H9 (cell line): ENCODE measurements at regions not wholly inside any gene's neighbourhood (a gene's known extent, or its start where the extent isn't known, plus 50 kb on each side); places are given as distances from the start of the nearest gene placed in this dataset.

Experiments
- DNase-seq: peaks from one replicate; pipeline ENCODE4 v3.0.0-alpha.2; 2017
- H2AFZ ChIP-seq: one replicate; pipeline ENCODE4 v1.6.1; 2013; ENCODE audit warnings: mild to moderate bottlenecking, low read length, control low read depth, moderate library complexity
- H2AK5ac ChIP-seq: 2 replicates; pipeline ENCODE4 v1.6.1; 2013; ENCODE audit warnings: low read length, control low read depth, mixed read lengths; ENCODE audit not compliant: insufficient read length
- H2BK120ac ChIP-seq: one replicate; pipeline ENCODE4 v1.6.1; 2013; ENCODE audit warnings: low read depth, mild to moderate bottlenecking, low read length, control low read depth, inconsistent platforms; ENCODE audit not compliant: poor library complexity, severe bottlenecking
- H2BK12ac ChIP-seq: 2 replicates; pipeline ENCODE4 v1.6.1; 2013; ENCODE audit warnings: low read length, control low read depth, mixed read lengths, low read depth; ENCODE audit not compliant: insufficient read length
- H2BK15ac ChIP-seq: 2 replicates; pipeline ENCODE4 v1.6.1; 2013; ENCODE audit warnings: low read depth, low read length, control low read depth
- H2BK20ac ChIP-seq: one replicate; pipeline ENCODE4 v1.6.1; 2013; ENCODE audit warnings: low read depth, mild to moderate bottlenecking, low read length, control low read depth, inconsistent platforms; ENCODE audit not compliant: poor library complexity, severe bottlenecking
- H2BK5ac ChIP-seq: 2 replicates; pipeline ENCODE4 v1.6.1; 2013; ENCODE audit warnings: low read length, control low read depth, mixed read lengths; ENCODE audit not compliant: insufficient read length
- H3K14ac ChIP-seq: 2 replicates; pipeline ENCODE4 v1.6.1; 2013; ENCODE audit warnings: low read length, control low read depth; ENCODE audit not compliant: insufficient read depth
- H3K18ac ChIP-seq: 2 replicates; pipeline ENCODE4 v1.6.1; 2013; ENCODE audit warnings: low read depth, mild to moderate bottlenecking, mixed read lengths, low read length, control low read depth; ENCODE audit not compliant: insufficient read length
- H3K23ac ChIP-seq: 2 replicates; pipeline ENCODE4 v1.6.1; 2013; ENCODE audit warnings: low read length, control low read depth, mixed read lengths, low read depth; ENCODE audit not compliant: insufficient read length
- H3K23me2 ChIP-seq: 2 replicates; pipeline ENCODE4 v1.6.1; 2013; ENCODE audit warnings: low read depth, mild to moderate bottlenecking, mixed read lengths, low read length, control low read depth; ENCODE audit not compliant: insufficient read length, poor library complexity, severe bottlenecking
- H3K27ac ChIP-seq: 2 replicates; pipeline ENCODE4 v1.5.1; 2013; ENCODE audit warnings: low read length, control low read depth, mixed read lengths, low read depth; ENCODE audit not compliant: insufficient read length
- H3K27me3 ChIP-seq: 2 replicates; pipeline ENCODE4 v1.6.1; 2013; ENCODE audit warnings: low read length, control low read depth, inconsistent platforms; ENCODE audit not compliant: insufficient read depth
- H3K4ac ChIP-seq: 2 replicates; pipeline ENCODE4 v1.6.1; 2013; ENCODE audit warnings: low read depth, mild to moderate bottlenecking, control low read depth, inconsistent platforms, low read length, moderate library complexity
- H3K4me1 ChIP-seq: 2 replicates; pipeline ENCODE4 v1.6.1; 2013; ENCODE audit warnings: low read length, control low read depth, inconsistent platforms; ENCODE audit not compliant: insufficient read depth
- H3K4me2 ChIP-seq: 2 replicates; pipeline ENCODE4 v1.6.1; 2013; ENCODE audit warnings: low read length, control low read depth, mixed read lengths; ENCODE audit not compliant: insufficient read length, insufficient read depth
- H3K56ac ChIP-seq: 2 replicates; pipeline ENCODE4 v1.6.1; 2013; ENCODE audit warnings: low read depth, mild to moderate bottlenecking, mixed read lengths, low read length, control low read depth; ENCODE audit not compliant: insufficient read length
- H3K79me1 ChIP-seq: 2 replicates; pipeline ENCODE4 v1.6.1; 2013; ENCODE audit warnings: low read depth, mild to moderate bottlenecking, moderate library complexity, low read length, control low read depth, inconsistent platforms; ENCODE audit not compliant: insufficient read depth, poor library complexity, severe bottlenecking
- H3K79me2 ChIP-seq: 2 replicates; pipeline ENCODE4 v1.6.1; 2013; ENCODE audit warnings: low read length, control low read depth, inconsistent platforms; ENCODE audit not compliant: insufficient read depth
- H3K9ac ChIP-seq: 2 replicates; pipeline ENCODE4 v1.6.1; 2013; ENCODE audit warnings: low read length, control low read depth, mixed read lengths; ENCODE audit not compliant: insufficient read length; ENCODE audit errors: extremely low read depth
- H3K9me3 ChIP-seq: one replicate; pipeline ENCODE4 v1.6.1; 2013; ENCODE audit warnings: low read depth, low read length, inconsistent platforms; ENCODE audit not compliant: control insufficient read depth
- H3T11ph ChIP-seq: one replicate; pipeline ENCODE4 v1.6.1; 2013; ENCODE audit warnings: mild to moderate bottlenecking, low read length, control low read depth, inconsistent platforms
- H4K20me1 ChIP-seq: one replicate; pipeline ENCODE4 v1.6.1; 2013; ENCODE audit not compliant: control insufficient read depth, insufficient read length, insufficient read depth
- H4K5ac ChIP-seq: 2 replicates; pipeline ENCODE4 v1.6.1; 2013; ENCODE audit warnings: low read depth, mild to moderate bottlenecking, mixed read lengths, low read length, control low read depth; ENCODE audit not compliant: insufficient read length
- H4K8ac ChIP-seq: replicated peaks from 2 replicates; pipeline ENCODE4 v1.6.1; 2013; ENCODE audit warnings: low read length, control low read depth, mixed read lengths, low read depth; ENCODE audit not compliant: insufficient read length
- H4K91ac ChIP-seq: 2 replicates; pipeline ENCODE4 v1.6.1; 2013; ENCODE audit warnings: low read depth, mild to moderate bottlenecking, moderate library complexity, mixed read lengths, low read length, control low read depth; ENCODE audit not compliant: insufficient read length
- H3K27ac Mint-ChIP-seq, 3 experiments: 2 replicates in 2 of 3; 3 replicates in 1 of 3; pipeline ENCODE4 v1.8.0; 2020 to 2021; ENCODE audit warnings: mixed read lengths in 3 of 3, mild to moderate bottlenecking in 1 of 3, moderate library complexity in 1 of 3
- H3K27me3 Mint-ChIP-seq: 2 replicates; pipeline ENCODE4 v1.8.0; 2021; ENCODE audit warnings: low read depth, mild to moderate bottlenecking, moderate library complexity, mixed read lengths
- H3K36me3 Mint-ChIP-seq, 3 experiments: 2 replicates in 2 of 3; 3 replicates in 1 of 3; pipeline ENCODE4 v1.8.0; 2020 to 2021; ENCODE audit warnings: low read depth in 3 of 3, mixed read lengths in 3 of 3; ENCODE audit not compliant: insufficient read depth in 1 of 3
- H3K4me1 Mint-ChIP-seq, 2 experiments: 2 replicates each; pipeline ENCODE4 v1.8.0; 2020; ENCODE audit warnings: mixed read lengths in 2 of 2
- H3K4me3 Mint-ChIP-seq, 2 experiments: 2 replicates in 1 of 2; 3 replicates in 1 of 2; pipeline ENCODE4 v1.8.0; 2020 to 2021; ENCODE audit warnings: mild to moderate bottlenecking in 2 of 2, mixed read lengths in 2 of 2, moderate library complexity in 1 of 2
- H3K9me3 Mint-ChIP-seq, 2 experiments: 2 replicates in 1 of 2; 3 replicates in 1 of 2; pipeline ENCODE4 v1.8.0; 2020; ENCODE audit warnings: mild to moderate bottlenecking in 2 of 2, mixed read lengths in 2 of 2, moderate library complexity in 1 of 2
- WGBS: extraction: QIAGEN DNeasy Blood & Tissue Kit; methylation state at CpG from one replicate; pipeline ENCODE4 v1.1.7; 2013; ENCODE audit warnings: missing lambda C conversion rate, low lambda C conversion rate, mixed read lengths; ENCODE audit not compliant: insufficient read length; ENCODE audit errors: extremely low coverage; 5-methylcytosine and 5-hydroxymethylcytosine counted together
- TF ChIP-seq, protein P1 (sequence below): fragments of 200-600 bp; sonication (generic); conservative IDR thresholded peaks from 3 replicates; pipeline ENCODE4 v1.8.0; 2021; ENCODE audit warnings: antibody characterized with exemption, mild to moderate bottlenecking

DNA sequence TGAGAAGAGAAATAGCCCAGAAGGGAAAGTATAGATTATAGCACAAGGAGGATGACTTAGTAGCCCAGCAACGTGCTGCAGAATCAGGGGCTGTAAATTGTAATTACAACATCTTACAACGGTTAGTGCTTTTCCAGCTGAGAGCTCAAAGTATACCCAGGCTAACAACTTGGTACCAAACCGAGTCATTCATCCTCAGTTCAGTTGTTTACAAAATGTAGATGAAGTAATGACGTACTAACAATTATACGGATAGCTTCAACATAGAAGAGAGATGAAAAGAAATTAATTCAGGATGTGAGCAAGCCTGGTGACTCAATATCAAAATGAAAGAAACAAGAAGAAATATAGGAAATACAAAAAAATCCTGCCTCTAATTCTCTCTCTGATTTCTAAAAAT lies 99.2 kb downstream of the DYNAP start:
- Mint-ChIP-seq H3K27me3 (no peaks in the 10 kb centered on the region), H3K4me3 (no peak overlapping the region), H3K4me1 (no peaks in the 10 kb centered on the region), H3K36me3 (no peaks in the 10 kb centered on the region), H3K9me3 (no peaks in the 10 kb centered on the region), H3K27ac (no peak overlapping the region)
- Histone ChIP-seq H2AK5ac (no peak overlapping the region), H3T11ph (no peak overlapping the region), H2BK5ac (no peak overlapping the region), H2BK20ac (no peak overlapping the region), H4K8ac (no peak overlapping the region), H3K23ac (no peak overlapping the region), H3K18ac (no peak overlapping the region), H3K4me2 (no peak overlapping the region), H3K79me2 (no peaks in the 10 kb centered on the region), H3K27me3 (no peaks in the 10 kb centered on the region), H3K56ac (no peak overlapping the region), H3K27ac (no peak overlapping the region), H3K9ac (no peak overlapping the region), H3K14ac (no peak overlapping the region), H2BK120ac (no peak overlapping the region), H4K91ac (no peak overlapping the region), H3K79me1 (no peaks in the 10 kb centered on the region), H4K20me1 (no peaks in the 10 kb centered on the region), H2BK12ac (no peak overlapping the region), H2BK15ac (no peak overlapping the region), H3K4ac (no peak overlapping the region), H3K9me3 (no peaks in the 10 kb centered on the region), H4K5ac (no peak overlapping the region), H3K4me1 (no peaks in the 10 kb centered on the region), H2AFZ (no peak overlapping the region), H3K23me2 (no peaks in the 10 kb centered on the region)
- WGBS, result no CpG with 5 or more reads among the region's 5 CpGs
- no peak for DNase-seq
- TF ChIP-seq, protein P1, sequence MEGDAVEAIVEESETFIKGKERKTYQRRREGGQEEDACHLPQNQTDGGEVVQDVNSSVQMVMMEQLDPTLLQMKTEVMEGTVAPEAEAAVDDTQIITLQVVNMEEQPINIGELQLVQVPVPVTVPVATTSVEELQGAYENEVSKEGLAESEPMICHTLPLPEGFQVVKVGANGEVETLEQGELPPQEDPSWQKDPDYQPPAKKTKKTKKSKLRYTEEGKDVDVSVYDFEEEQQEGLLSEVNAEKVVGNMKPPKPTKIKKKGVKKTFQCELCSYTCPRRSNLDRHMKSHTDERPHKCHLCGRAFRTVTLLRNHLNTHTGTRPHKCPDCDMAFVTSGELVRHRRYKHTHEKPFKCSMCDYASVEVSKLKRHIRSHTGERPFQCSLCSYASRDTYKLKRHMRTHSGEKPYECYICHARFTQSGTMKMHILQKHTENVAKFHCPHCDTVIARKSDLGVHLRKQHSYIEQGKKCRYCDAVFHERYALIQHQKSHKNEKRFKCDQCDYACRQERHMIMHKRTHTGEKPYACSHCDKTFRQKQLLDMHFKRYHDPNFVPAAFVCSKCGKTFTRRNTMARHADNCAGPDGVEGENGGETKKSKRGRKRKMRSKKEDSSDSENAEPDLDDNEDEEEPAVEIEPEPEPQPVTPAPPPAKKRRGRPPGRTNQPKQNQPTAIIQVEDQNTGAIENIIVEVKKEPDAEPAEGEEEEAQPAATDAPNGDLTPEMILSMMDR, result no peak
